NCI-H526 treated with DMSO at 0.1 percent for 48 hours (cell line): ENCODE measurements at regions not wholly inside any gene's neighbourhood (a gene's known extent, or its start where the extent isn't known, plus 50 kb on each side); places are given as distances from the start of the nearest gene placed in this dataset.

Experiments used
- DNase-seq: peaks from one replicate; lab custom pipeline; 2025; lab: John Stamatoyannopoulos, UW

GRCh38 chr6:14254505-14254904 lies 136.9 kb downstream of the CD83 start:
- DNase-seq, result no peak

- no peak for DNase-seq
Measured at GRCh38 chr6:14255916-14256315, 138.3 kb downstream of the CD83 start.

GRCh38 chr6:14258117-14258516 lies 140.5 kb downstream of the CD83 start:
- no peak for DNase-seq

- no peak for DNase-seq
Measured at GRCh38 chr6:14258695-14259593, 141.4 kb downstream of the CD83 start.

- DNase-seq, result no peak
Measured at GRCh38 chr6:14259594-14260152, 142.1 kb downstream of the CD83 start.

- no peak for DNase-seq
Measured at GRCh38 chr6:14260839-14261238, 143.3 kb downstream of the CD83 start.

- DNase-seq, result no peak
Measured at GRCh38 chr6:14263881-14264424, 146.4 kb downstream of the CD83 start.

- DNase-seq, result no peak
Measured at GRCh38 chr6:14265049-14266021, 147.8 kb downstream of the CD83 start.

- DNase-seq, result no peak
Measured at GRCh38 chr6:14266266-14266665, 148.7 kb downstream of the CD83 start.

- DNase-seq, result no peak
Measured at GRCh38 chr6:14267885-14268660, 150.5 kb downstream of the CD83 start.

- DNase-seq, result no peak
Measured at GRCh38 chr6:14269436-14269835, 151.9 kb downstream of the CD83 start.

GRCh38 chr6:14270142-14270893 lies 152.7 kb downstream of the CD83 start:
- no peak for DNase-seq

GRCh38 chr6:14270925-14271788 lies 153.6 kb downstream of the CD83 start:
- no peak for DNase-seq

- no peak for DNase-seq
Measured at GRCh38 chr6:14271789-14272736, 154.5 kb downstream of the CD83 start.

GRCh38 chr6:14272737-14273085 lies 155.1 kb downstream of the CD83 start:
- DNase-seq, result no peak

- no peak for DNase-seq
Measured at GRCh38 chr6:14273191-14273590, 155.6 kb downstream of the CD83 start.

- DNase-seq, result no peak
Measured at GRCh38 chr6:14274016-14274415, 156.4 kb downstream of the CD83 start.
